H9 (cell line): ENCODE measurements at regions not wholly inside any gene's neighbourhood (a gene's known extent, or its start where the extent isn't known, plus 50 kb on each side); places are given as distances from the start of the nearest gene placed in this dataset.

Experiments used
- DNase-seq: peaks from one replicate; pipeline ENCODE4 v3.0.0-alpha.2; 2017
- H2AFZ ChIP-seq: one replicate; pipeline ENCODE4 v1.6.1; 2013; ENCODE audit warnings: mild to moderate bottlenecking, low read length, control low read depth, moderate library complexity
- H2AK5ac ChIP-seq: 2 replicates; pipeline ENCODE4 v1.6.1; 2013; ENCODE audit warnings: low read length, control low read depth, mixed read lengths; ENCODE audit not compliant: insufficient read length
- H2BK120ac ChIP-seq: one replicate; pipeline ENCODE4 v1.6.1; 2013; ENCODE audit warnings: low read depth, mild to moderate bottlenecking, low read length, control low read depth, inconsistent platforms; ENCODE audit not compliant: poor library complexity, severe bottlenecking
- H2BK12ac ChIP-seq: 2 replicates; pipeline ENCODE4 v1.6.1; 2013; ENCODE audit warnings: low read length, control low read depth, mixed read lengths, low read depth; ENCODE audit not compliant: insufficient read length
- H2BK15ac ChIP-seq: 2 replicates; pipeline ENCODE4 v1.6.1; 2013; ENCODE audit warnings: low read depth, low read length, control low read depth
- H2BK20ac ChIP-seq: one replicate; pipeline ENCODE4 v1.6.1; 2013; ENCODE audit warnings: low read depth, mild to moderate bottlenecking, low read length, control low read depth, inconsistent platforms; ENCODE audit not compliant: poor library complexity, severe bottlenecking
- H2BK5ac ChIP-seq: 2 replicates; pipeline ENCODE4 v1.6.1; 2013; ENCODE audit warnings: low read length, control low read depth, mixed read lengths; ENCODE audit not compliant: insufficient read length
- H3K14ac ChIP-seq: 2 replicates; pipeline ENCODE4 v1.6.1; 2013; ENCODE audit warnings: low read length, control low read depth; ENCODE audit not compliant: insufficient read depth
- H3K18ac ChIP-seq: 2 replicates; pipeline ENCODE4 v1.6.1; 2013; ENCODE audit warnings: low read depth, mild to moderate bottlenecking, mixed read lengths, low read length, control low read depth; ENCODE audit not compliant: insufficient read length
- H3K23ac ChIP-seq: 2 replicates; pipeline ENCODE4 v1.6.1; 2013; ENCODE audit warnings: low read length, control low read depth, mixed read lengths, low read depth; ENCODE audit not compliant: insufficient read length
- H3K23me2 ChIP-seq: 2 replicates; pipeline ENCODE4 v1.6.1; 2013; ENCODE audit warnings: low read depth, mild to moderate bottlenecking, mixed read lengths, low read length, control low read depth; ENCODE audit not compliant: insufficient read length, poor library complexity, severe bottlenecking
- H3K27ac ChIP-seq: 2 replicates; pipeline ENCODE4 v1.5.1; 2013; ENCODE audit warnings: low read length, control low read depth, mixed read lengths, low read depth; ENCODE audit not compliant: insufficient read length
- H3K27me3 ChIP-seq: 2 replicates; pipeline ENCODE4 v1.6.1; 2013; ENCODE audit warnings: low read length, control low read depth, inconsistent platforms; ENCODE audit not compliant: insufficient read depth
- H3K4ac ChIP-seq: 2 replicates; pipeline ENCODE4 v1.6.1; 2013; ENCODE audit warnings: low read depth, mild to moderate bottlenecking, control low read depth, inconsistent platforms, low read length, moderate library complexity
- H3K4me1 ChIP-seq: 2 replicates; pipeline ENCODE4 v1.6.1; 2013; ENCODE audit warnings: low read length, control low read depth, inconsistent platforms; ENCODE audit not compliant: insufficient read depth
- H3K4me2 ChIP-seq: 2 replicates; pipeline ENCODE4 v1.6.1; 2013; ENCODE audit warnings: low read length, control low read depth, mixed read lengths; ENCODE audit not compliant: insufficient read length, insufficient read depth
- H3K56ac ChIP-seq: 2 replicates; pipeline ENCODE4 v1.6.1; 2013; ENCODE audit warnings: low read depth, mild to moderate bottlenecking, mixed read lengths, low read length, control low read depth; ENCODE audit not compliant: insufficient read length
- H3K79me1 ChIP-seq: 2 replicates; pipeline ENCODE4 v1.6.1; 2013; ENCODE audit warnings: low read depth, mild to moderate bottlenecking, moderate library complexity, low read length, control low read depth, inconsistent platforms; ENCODE audit not compliant: insufficient read depth, poor library complexity, severe bottlenecking
- H3K79me2 ChIP-seq: 2 replicates; pipeline ENCODE4 v1.6.1; 2013; ENCODE audit warnings: low read length, control low read depth, inconsistent platforms; ENCODE audit not compliant: insufficient read depth
- H3K9ac ChIP-seq: 2 replicates; pipeline ENCODE4 v1.6.1; 2013; ENCODE audit warnings: low read length, control low read depth, mixed read lengths; ENCODE audit not compliant: insufficient read length; ENCODE audit errors: extremely low read depth
- H3K9me3 ChIP-seq: one replicate; pipeline ENCODE4 v1.6.1; 2013; ENCODE audit warnings: low read depth, low read length, inconsistent platforms; ENCODE audit not compliant: control insufficient read depth
- H3T11ph ChIP-seq: one replicate; pipeline ENCODE4 v1.6.1; 2013; ENCODE audit warnings: mild to moderate bottlenecking, low read length, control low read depth, inconsistent platforms
- H4K20me1 ChIP-seq: one replicate; pipeline ENCODE4 v1.6.1; 2013; ENCODE audit not compliant: control insufficient read depth, insufficient read length, insufficient read depth
- H4K5ac ChIP-seq: 2 replicates; pipeline ENCODE4 v1.6.1; 2013; ENCODE audit warnings: low read depth, mild to moderate bottlenecking, mixed read lengths, low read length, control low read depth; ENCODE audit not compliant: insufficient read length
- H4K8ac ChIP-seq: replicated peaks from 2 replicates; pipeline ENCODE4 v1.6.1; 2013; ENCODE audit warnings: low read length, control low read depth, mixed read lengths, low read depth; ENCODE audit not compliant: insufficient read length
- H4K91ac ChIP-seq: 2 replicates; pipeline ENCODE4 v1.6.1; 2013; ENCODE audit warnings: low read depth, mild to moderate bottlenecking, moderate library complexity, mixed read lengths, low read length, control low read depth; ENCODE audit not compliant: insufficient read length
- H3K27ac Mint-ChIP-seq, 3 experiments: 2 replicates in 2 of 3; 3 replicates in 1 of 3; pipeline ENCODE4 v1.8.0; 2020 to 2021; ENCODE audit warnings: mixed read lengths in 3 of 3, mild to moderate bottlenecking in 1 of 3, moderate library complexity in 1 of 3
- H3K27me3 Mint-ChIP-seq: 2 replicates; pipeline ENCODE4 v1.8.0; 2021; ENCODE audit warnings: low read depth, mild to moderate bottlenecking, moderate library complexity, mixed read lengths
- H3K36me3 Mint-ChIP-seq, 3 experiments: 2 replicates in 2 of 3; 3 replicates in 1 of 3; pipeline ENCODE4 v1.8.0; 2020 to 2021; ENCODE audit warnings: low read depth in 3 of 3, mixed read lengths in 3 of 3; ENCODE audit not compliant: insufficient read depth in 1 of 3
- H3K4me1 Mint-ChIP-seq, 2 experiments: 2 replicates each; pipeline ENCODE4 v1.8.0; 2020; ENCODE audit warnings: mixed read lengths in 2 of 2
- H3K4me3 Mint-ChIP-seq, 2 experiments: 2 replicates in 1 of 2; 3 replicates in 1 of 2; pipeline ENCODE4 v1.8.0; 2020 to 2021; ENCODE audit warnings: mild to moderate bottlenecking in 2 of 2, mixed read lengths in 2 of 2, moderate library complexity in 1 of 2
- H3K9me3 Mint-ChIP-seq, 2 experiments: 2 replicates in 1 of 2; 3 replicates in 1 of 2; pipeline ENCODE4 v1.8.0; 2020; ENCODE audit warnings: mild to moderate bottlenecking in 2 of 2, mixed read lengths in 2 of 2, moderate library complexity in 1 of 2
- CTCF ChIP-seq: fragments of 200-600 bp; sonication (generic); conservative IDR thresholded peaks from 3 replicates; pipeline ENCODE4 v1.8.0; 2021; ENCODE audit warnings: antibody characterized with exemption, mild to moderate bottlenecking
- WGBS: extraction: QIAGEN DNeasy Blood & Tissue Kit; methylation state at CpG from one replicate; pipeline ENCODE4 v1.1.7; 2013; ENCODE audit warnings: missing lambda C conversion rate, low lambda C conversion rate, mixed read lengths; ENCODE audit not compliant: insufficient read length; ENCODE audit errors: extremely low coverage; 5-methylcytosine and 5-hydroxymethylcytosine counted together

- H3K27ac ChIP-seq: no peak overlapping the region
- no peak overlapping the region for H3K56ac ChIP-seq
- no peaks in the 10 kb centered on the region for H3K23me2 ChIP-seq
- no peak overlapping the region for H3K4ac ChIP-seq
- Mint-ChIP-seq H3K4me3 (no peak overlapping the region), H3K27ac (no peak overlapping the region), H3K9me3 (peaks cover 4 to 5% of the 10 kb centered on the region in 2 experiments), H3K27me3 (no peaks in the 10 kb centered on the region), H3K36me3 (peaks cover 0 to 14% (median 0%) of the 10 kb centered on the region in 3 experiments; a peak in 3 of 7 replicates), H3K4me1 (peaks cover 13 to 16% of the 10 kb centered on the region in 2 experiments)
- no peak for DNase-seq
- H3K79me2 ChIP-seq: no peaks in the 10 kb centered on the region
- WGBS: no CpG with 5 or more reads among the region's 4 CpGs
- H3K4me2 ChIP-seq: no peak overlapping the region
- H3K14ac ChIP-seq: no peak overlapping the region
- no peak overlapping the region for H2AK5ac ChIP-seq
- no peak overlapping the region for H2BK15ac ChIP-seq
- H3K79me1 ChIP-seq: no peaks in the 10 kb centered on the region
- no peak overlapping the region for H2BK5ac ChIP-seq
- no peak overlapping the region for H2AFZ ChIP-seq
- no peak overlapping the region for H2BK20ac ChIP-seq
- H2BK120ac ChIP-seq: no peak overlapping the region
- no peaks in the 10 kb centered on the region for H3K9me3 ChIP-seq
- TF ChIP-seq CTCF: no peak
- no peak overlapping the region for H3K9ac ChIP-seq
- no peak overlapping the region for H3K23ac ChIP-seq
- no peak overlapping the region for H2BK12ac ChIP-seq
- no peaks in the 10 kb centered on the region for H3K4me1 ChIP-seq
- H3T11ph ChIP-seq: no peak overlapping the region
- no peaks in the 10 kb centered on the region for H3K27me3 ChIP-seq
- H4K8ac ChIP-seq: no peak overlapping the region
- no peaks in the 10 kb centered on the region for H4K20me1 ChIP-seq
- H3K18ac ChIP-seq: no peak overlapping the region
- no peak overlapping the region for H4K91ac ChIP-seq
- no peak overlapping the region for H4K5ac ChIP-seq
Measured at GRCh38 chr6:140002396-140003022, 628.1 kb upstream of the CITED2 start.
